ENCODE measurements at regions not wholly inside any gene's neighbourhood (a gene's known extent, or its start where the extent isn't known, plus 50 kb on each side); places are given as distances from the start of the nearest gene placed in this dataset.

DNA sequence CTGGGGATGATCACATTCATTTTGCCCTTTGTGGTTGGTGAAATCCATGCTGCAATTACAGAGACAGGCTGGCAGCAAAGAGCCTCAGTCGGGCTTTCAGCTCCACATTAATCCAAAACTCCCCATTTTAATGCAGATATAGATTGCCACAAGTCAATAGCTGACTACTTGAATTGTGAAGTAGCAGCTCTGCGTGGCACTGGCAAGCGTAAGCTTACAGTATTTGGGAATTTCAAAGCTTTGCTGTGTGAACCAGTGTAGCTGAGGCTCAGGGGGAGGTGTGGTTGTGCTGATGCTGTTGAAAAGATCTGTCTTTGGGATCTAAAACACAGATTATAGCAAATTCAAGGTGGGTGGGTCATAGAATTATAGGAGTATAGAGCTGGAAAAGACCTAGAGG lies 290.3 kb upstream of the ONECUT1 start:
- H3K79me1 ChIP-seq (ENCODE audit: insufficient read depth, low read depth, low read length, poor library complexity, severe bottlenecking), result no peaks in the 10 kb centered on the region
- H3K56ac ChIP-seq (ENCODE audit: insufficient read length, low read depth, low read length), result no peak overlapping the region
- no peak overlapping the region for H4K8ac ChIP-seq (replicated peaks; ENCODE audit: insufficient read length, low read depth, low read length)
- Mint-ChIP-seq H3K9me3 (no peaks in the 10 kb centered on the region), H3K27me3 (ENCODE audit: low read depth) (no peaks in the 10 kb centered on the region), H3K4me3 (no peak overlapping the region), H3K4me1 (peaks cover 20 to 21% of the 10 kb centered on the region in 2 experiments), H3K36me3 (ENCODE audit: insufficient read depth in 1 of 3, low read depth in 3 of 3) (no peaks in the 10 kb centered on the region), H3K27ac (no peak overlapping the region)
- no peak overlapping the region for H3K18ac ChIP-seq (ENCODE audit: insufficient read length, low read depth, low read length)
- no peak overlapping the region for H3K4me2 ChIP-seq (ENCODE audit: insufficient read depth, insufficient read length, low read length)
- no peak for DNase-seq
- no peak overlapping the region for H4K91ac ChIP-seq (ENCODE audit: insufficient read length, low read depth, low read length)
- H3K4me1 ChIP-seq (ENCODE audit: insufficient read depth, low read length), result peaks cover 2% of the 10 kb centered on the region; the same call in 1 of the 2 replicates
- TF ChIP-seq, protein P1, sequence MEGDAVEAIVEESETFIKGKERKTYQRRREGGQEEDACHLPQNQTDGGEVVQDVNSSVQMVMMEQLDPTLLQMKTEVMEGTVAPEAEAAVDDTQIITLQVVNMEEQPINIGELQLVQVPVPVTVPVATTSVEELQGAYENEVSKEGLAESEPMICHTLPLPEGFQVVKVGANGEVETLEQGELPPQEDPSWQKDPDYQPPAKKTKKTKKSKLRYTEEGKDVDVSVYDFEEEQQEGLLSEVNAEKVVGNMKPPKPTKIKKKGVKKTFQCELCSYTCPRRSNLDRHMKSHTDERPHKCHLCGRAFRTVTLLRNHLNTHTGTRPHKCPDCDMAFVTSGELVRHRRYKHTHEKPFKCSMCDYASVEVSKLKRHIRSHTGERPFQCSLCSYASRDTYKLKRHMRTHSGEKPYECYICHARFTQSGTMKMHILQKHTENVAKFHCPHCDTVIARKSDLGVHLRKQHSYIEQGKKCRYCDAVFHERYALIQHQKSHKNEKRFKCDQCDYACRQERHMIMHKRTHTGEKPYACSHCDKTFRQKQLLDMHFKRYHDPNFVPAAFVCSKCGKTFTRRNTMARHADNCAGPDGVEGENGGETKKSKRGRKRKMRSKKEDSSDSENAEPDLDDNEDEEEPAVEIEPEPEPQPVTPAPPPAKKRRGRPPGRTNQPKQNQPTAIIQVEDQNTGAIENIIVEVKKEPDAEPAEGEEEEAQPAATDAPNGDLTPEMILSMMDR (conservative IDR thresholded peaks at IDR 0.05), result no peak
- no peaks in the 10 kb centered on the region for H4K20me1 ChIP-seq (ENCODE audit: control insufficient read depth, insufficient read depth, insufficient read length)
- H3K27ac ChIP-seq (ENCODE audit: insufficient read length, low read depth, low read length), result no peak overlapping the region
- H2AK5ac ChIP-seq (ENCODE audit: insufficient read length, low read length), result no peak overlapping the region
- no peak overlapping the region for H2BK20ac ChIP-seq (ENCODE audit: low read depth, low read length, poor library complexity, severe bottlenecking)
- H3K9me3 ChIP-seq (ENCODE audit: control insufficient read depth, low read depth, low read length), result no peaks in the 10 kb centered on the region
- no CpG with 5 or more reads among the region's 3 CpGs for WGBS (ENCODE audit: extremely low coverage, insufficient read length, low lambda C conversion rate)
- no peak overlapping the region for H4K5ac ChIP-seq (ENCODE audit: insufficient read length, low read depth, low read length)
- no peak overlapping the region for H2BK120ac ChIP-seq (ENCODE audit: low read depth, low read length, poor library complexity, severe bottlenecking)
- H3K9ac ChIP-seq (ENCODE audit: extremely low read depth, insufficient read length, low read length), result no peak overlapping the region
- H3K4ac ChIP-seq (ENCODE audit: low read depth, low read length), result no peak overlapping the region
- H3K14ac ChIP-seq (ENCODE audit: insufficient read depth, low read length), result no peak overlapping the region
- H3K23ac ChIP-seq (ENCODE audit: insufficient read length, low read depth, low read length), result no peak overlapping the region
- no peaks in the 10 kb centered on the region for H3K23me2 ChIP-seq (ENCODE audit: insufficient read length, low read depth, low read length, poor library complexity, severe bottlenecking)
- no peak overlapping the region for H2BK12ac ChIP-seq (ENCODE audit: insufficient read length, low read depth, low read length)
- no peak overlapping the region for H3T11ph ChIP-seq (ENCODE audit: low read length)
- H3K27me3 ChIP-seq (ENCODE audit: insufficient read depth, low read length), result no peaks in the 10 kb centered on the region
- no peak overlapping the region for H2BK5ac ChIP-seq (ENCODE audit: insufficient read length, low read length)
- 0 out of 2 replicates have a peak, but pooled peaks cover 1% of the 10 kb centered on the region for H3K79me2 ChIP-seq (ENCODE audit: insufficient read depth, low read length)
- H2BK15ac ChIP-seq (ENCODE audit: low read depth, low read length), result no peak overlapping the region
- H2AFZ ChIP-seq (ENCODE audit: low read length), result no peak overlapping the region
